ENCODE measurements at regions not wholly inside any gene's neighbourhood (a gene's known extent, or its start where the extent isn't known, plus 50 kb on each side); places are given as distances from the start of the nearest gene placed in this dataset.

DNA sequence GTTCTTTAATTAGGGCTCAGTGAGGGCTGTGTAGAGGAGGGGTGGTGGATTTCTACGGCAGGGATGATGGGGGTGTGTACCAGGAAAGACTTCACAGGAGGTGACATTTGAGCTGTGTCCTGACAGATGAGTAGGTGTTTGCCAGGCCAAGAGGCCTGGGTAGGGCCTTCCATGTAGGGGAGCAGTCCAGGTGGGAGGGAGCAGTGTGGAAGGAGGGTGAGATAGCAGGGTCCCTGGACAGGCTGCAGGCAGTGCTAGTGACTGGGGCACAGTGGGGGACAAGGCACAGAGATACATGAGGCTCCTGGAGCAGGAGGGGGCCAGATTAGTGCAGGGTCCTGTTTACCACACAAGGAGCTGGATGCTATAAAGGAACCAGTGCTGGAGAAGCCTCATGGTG, 147.9 kb upstream of the CADM1 start:
- Histone ChIP-seq H3K4me3 (ENCODE audit: low read length) (no peak overlapping the region), H4K20me1 (ENCODE audit: control insufficient read depth, insufficient read depth, low read depth, low read length) (no peaks in the 10 kb centered on the region), H3K9me3 (ENCODE audit: control insufficient read depth, insufficient read depth, low read length) (no peaks in the 10 kb centered on the region), H3K4me2 (ENCODE audit: low read length) (no peak overlapping the region), H3K9me2 (replicated peaks; ENCODE audit: control insufficient read depth, low read length) (no peaks in the 10 kb centered on the region), H3K4me1 (ENCODE audit: control insufficient read depth, low read length) (no peaks in the 10 kb centered on the region), H3K36me3 (ENCODE audit: control insufficient read depth, low read length) (no peaks in the 10 kb centered on the region), H3K27ac (ENCODE audit: low read depth, low read length) (no peak overlapping the region), H3F3A (ENCODE audit: control insufficient read depth, insufficient read depth) (no peaks in the 10 kb centered on the region), H3K79me2 (ENCODE audit: control insufficient read depth, low read length) (no peaks in the 10 kb centered on the region), H3K27me3 (ENCODE audit: control insufficient read depth, low read length) (no peaks in the 10 kb centered on the region)
- TF ChIP-seq, protein P1, sequence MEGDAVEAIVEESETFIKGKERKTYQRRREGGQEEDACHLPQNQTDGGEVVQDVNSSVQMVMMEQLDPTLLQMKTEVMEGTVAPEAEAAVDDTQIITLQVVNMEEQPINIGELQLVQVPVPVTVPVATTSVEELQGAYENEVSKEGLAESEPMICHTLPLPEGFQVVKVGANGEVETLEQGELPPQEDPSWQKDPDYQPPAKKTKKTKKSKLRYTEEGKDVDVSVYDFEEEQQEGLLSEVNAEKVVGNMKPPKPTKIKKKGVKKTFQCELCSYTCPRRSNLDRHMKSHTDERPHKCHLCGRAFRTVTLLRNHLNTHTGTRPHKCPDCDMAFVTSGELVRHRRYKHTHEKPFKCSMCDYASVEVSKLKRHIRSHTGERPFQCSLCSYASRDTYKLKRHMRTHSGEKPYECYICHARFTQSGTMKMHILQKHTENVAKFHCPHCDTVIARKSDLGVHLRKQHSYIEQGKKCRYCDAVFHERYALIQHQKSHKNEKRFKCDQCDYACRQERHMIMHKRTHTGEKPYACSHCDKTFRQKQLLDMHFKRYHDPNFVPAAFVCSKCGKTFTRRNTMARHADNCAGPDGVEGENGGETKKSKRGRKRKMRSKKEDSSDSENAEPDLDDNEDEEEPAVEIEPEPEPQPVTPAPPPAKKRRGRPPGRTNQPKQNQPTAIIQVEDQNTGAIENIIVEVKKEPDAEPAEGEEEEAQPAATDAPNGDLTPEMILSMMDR (IDR thresholded peaks at IDR 0.05; ENCODE audit: low read depth, low read length, poor library complexity, severe bottlenecking), result no peak
- no peak for TF ChIP-seq EZH2phosphoT487 (IDR thresholded peaks at IDR 0.05; ENCODE audit: borderline replicate concordance, low read length)

DNA sequence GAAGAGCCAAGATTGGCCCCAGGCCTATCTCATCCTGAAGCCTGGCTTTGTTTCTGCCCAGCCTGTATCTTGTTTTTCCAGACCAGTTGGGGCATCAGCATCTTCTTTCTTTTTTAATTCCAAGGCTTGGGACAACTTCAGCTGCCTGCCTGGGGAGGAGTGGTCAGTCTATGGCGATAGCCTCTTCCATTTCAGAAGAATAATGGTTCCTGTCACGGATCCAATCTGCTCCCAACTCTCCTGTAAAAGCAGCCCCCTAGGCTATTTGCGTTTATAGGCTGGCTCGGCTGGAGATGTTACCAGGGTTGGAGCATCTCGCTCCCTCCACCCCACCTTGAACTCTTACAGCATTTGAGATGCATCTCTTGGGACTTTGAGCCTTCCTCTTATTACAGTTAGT, 145.2 kb upstream of the CADM1 start:
- no peaks in the 10 kb centered on the region for H3K9me2 ChIP-seq (replicated peaks; ENCODE audit: control insufficient read depth, low read length)
- H3K4me1 ChIP-seq (ENCODE audit: control insufficient read depth, low read length), result no peaks in the 10 kb centered on the region
- H3K27ac ChIP-seq (ENCODE audit: low read depth, low read length), result no peak overlapping the region
- H4K20me1 ChIP-seq (ENCODE audit: control insufficient read depth, insufficient read depth, low read depth, low read length), result no peaks in the 10 kb centered on the region
- no peak overlapping the region for H3K4me2 ChIP-seq (ENCODE audit: low read length)
- H3K27me3 ChIP-seq (ENCODE audit: control insufficient read depth, low read length), result no peaks in the 10 kb centered on the region
- no peaks in the 10 kb centered on the region for H3K79me2 ChIP-seq (ENCODE audit: control insufficient read depth, low read length)
- H3K9me3 ChIP-seq (ENCODE audit: control insufficient read depth, insufficient read depth, low read length), result no peaks in the 10 kb centered on the region
- TF ChIP-seq, protein P1 (IDR thresholded peaks at IDR 0.05; ENCODE audit: low read depth, low read length, poor library complexity, severe bottlenecking), result no peak
- no peak for TF ChIP-seq EZH2phosphoT487 (IDR thresholded peaks at IDR 0.05; ENCODE audit: borderline replicate concordance, low read length)
- H3K4me3 ChIP-seq (ENCODE audit: low read length), result no peak overlapping the region
- no peaks in the 10 kb centered on the region for H3F3A ChIP-seq (ENCODE audit: control insufficient read depth, insufficient read depth)
- no peaks in the 10 kb centered on the region for H3K36me3 ChIP-seq (ENCODE audit: control insufficient read depth, low read length)

- Histone ChIP-seq H4K20me1 (ENCODE audit: control insufficient read depth, insufficient read depth, low read depth, low read length) (no peaks in the 10 kb centered on the region), H3K4me1 (ENCODE audit: control insufficient read depth, low read length) (no peaks in the 10 kb centered on the region), H3K4me2 (ENCODE audit: low read length) (no peak overlapping the region), H3F3A (ENCODE audit: control insufficient read depth, insufficient read depth) (no peaks in the 10 kb centered on the region), H3K36me3 (ENCODE audit: control insufficient read depth, low read length) (no peaks in the 10 kb centered on the region), H3K79me2 (ENCODE audit: control insufficient read depth, low read length) (no peaks in the 10 kb centered on the region), H3K27ac (ENCODE audit: low read depth, low read length) (no peak overlapping the region), H3K27me3 (ENCODE audit: control insufficient read depth, low read length) (no peaks in the 10 kb centered on the region), H3K9me2 (replicated peaks; ENCODE audit: control insufficient read depth, low read length) (no peaks in the 10 kb centered on the region), H3K9me3 (ENCODE audit: control insufficient read depth, insufficient read depth, low read length) (no peaks in the 10 kb centered on the region), H3K4me3 (ENCODE audit: low read length) (no peak overlapping the region)
- TF ChIP-seq, protein P1 (IDR thresholded peaks at IDR 0.05; ENCODE audit: low read depth, low read length, poor library complexity, severe bottlenecking), result no peak
- TF ChIP-seq EZH2phosphoT487 (IDR thresholded peaks at IDR 0.05; ENCODE audit: borderline replicate concordance, low read length), result no peak
Measured at GRCh38 chr11:115645631-115646317, 141.6 kb upstream of the CADM1 start.

All from DOHH2 (cell line).